GM04503 (cell line): ENCODE measurements at regions not wholly inside any gene's neighbourhood (a gene's known extent, or its start where the extent isn't known, plus 50 kb on each side); places are given as distances from the start of the nearest gene placed in this dataset.

Experiments used
- DNase-seq: peaks from one replicate; pipeline ENCODE4 v3.0.0-alpha.2; 2012; ENCODE audit warnings: low read depth

- no peak for DNase-seq
These were observed 130.5 kb upstream of the MCTP2 start for GRCh38 chr15:94100863-94101262.

GRCh38 chr15:94099574-94099960, 131.8 kb upstream of the MCTP2 start:
- no peak for DNase-seq

- DNase-seq, result no peak
These were observed 132.3 kb upstream of the MCTP2 start for GRCh38 chr15:94098921-94099573.

DNA sequence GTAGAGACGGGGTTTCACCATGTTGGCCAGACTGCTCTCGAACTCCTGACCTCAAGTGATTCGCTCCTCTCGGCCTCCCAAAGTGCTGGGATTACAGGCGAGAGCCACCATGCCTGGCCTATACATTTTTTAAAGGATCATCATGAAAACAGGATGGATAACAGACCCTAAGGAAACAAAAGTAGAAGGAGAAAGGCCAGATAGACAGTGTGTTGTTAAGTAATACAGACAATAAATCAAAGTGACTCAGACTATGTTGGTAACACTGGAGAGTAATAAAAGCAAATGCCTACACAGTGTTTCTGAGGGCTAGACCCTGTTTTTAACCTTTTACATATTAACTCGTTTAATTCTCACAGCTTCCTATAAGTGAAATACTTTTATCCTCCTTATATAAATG, 133.8 kb upstream of the MCTP2 start:
- DNase-seq, result no peak

GRCh38 chr15:94094310-94094709, 137.1 kb upstream of the MCTP2 start:
- no peak for DNase-seq

DNA sequence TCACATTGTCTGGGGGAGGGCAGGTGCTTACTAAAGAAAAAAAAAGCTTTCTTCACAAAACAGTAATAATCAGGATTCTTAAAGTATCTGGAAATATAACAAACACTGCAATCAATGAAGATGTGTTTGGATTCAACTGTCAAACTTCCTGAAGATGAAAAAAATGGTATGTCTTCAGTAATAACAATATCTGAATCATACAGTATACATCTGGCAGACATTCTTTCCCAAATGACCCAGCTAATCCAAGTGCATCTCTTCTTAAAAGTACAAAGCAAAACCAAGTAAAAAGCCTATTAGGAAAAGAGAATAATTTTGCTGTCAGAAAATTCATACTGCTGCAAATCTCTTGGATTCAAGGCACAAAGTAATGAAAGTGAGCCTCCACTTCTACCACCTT, 145.0 kb upstream of the MCTP2 start:
- no peak for DNase-seq

- peak; percentile 62 for DNase-seq
These were observed 147.8 kb upstream of the MCTP2 start for GRCh38 chr15:94083467-94084052.

- DNase-seq, result no peak
These were observed 149.5 kb upstream of the MCTP2 start for GRCh38 chr15:94081829-94082228.

- DNase-seq, result no peak
These were observed 150.3 kb upstream of the MCTP2 start for GRCh38 chr15:94080989-94081605.

- no peak for DNase-seq
These were observed 150.9 kb upstream of the MCTP2 start for GRCh38 chr15:94080416-94080815.

DNA sequence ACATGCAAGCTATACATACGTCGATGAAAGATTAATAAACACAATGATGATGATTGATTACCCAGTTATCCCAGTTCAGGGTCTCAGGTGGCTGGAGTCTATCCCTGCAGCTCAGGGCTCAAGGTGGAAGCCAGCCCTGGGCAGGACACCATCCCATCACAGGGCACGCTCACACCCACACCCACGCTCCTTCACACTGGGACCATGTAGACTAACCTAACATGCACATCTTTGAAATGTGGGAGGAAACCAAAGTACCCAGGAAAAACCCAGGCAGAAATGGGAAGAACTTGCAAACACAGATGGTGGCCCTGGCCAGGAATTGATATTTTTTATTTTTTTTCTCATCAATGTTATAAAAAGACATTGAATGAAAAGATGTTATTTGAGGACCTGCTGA, 151.4 kb upstream of the MCTP2 start:
- no peak for DNase-seq

DNA sequence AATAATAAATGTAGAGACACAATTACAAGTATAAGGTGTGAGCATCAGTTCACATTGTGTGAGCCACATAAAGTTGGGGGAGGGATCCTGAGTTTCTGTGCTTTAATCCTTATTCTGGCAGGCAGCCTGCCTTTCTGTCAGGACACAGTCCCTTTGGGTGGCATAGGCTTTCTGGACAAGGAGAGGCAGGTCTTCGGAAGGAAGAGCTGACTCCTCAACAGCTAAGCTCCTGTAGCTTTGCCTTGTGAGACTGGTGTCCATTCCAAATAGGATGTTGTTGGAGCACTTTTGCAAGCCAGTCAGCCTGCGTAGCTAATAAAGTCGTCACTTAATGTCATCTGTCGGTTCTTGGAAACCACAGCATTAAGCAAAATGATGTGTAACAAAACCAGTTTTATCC, 151.9 kb upstream of the MCTP2 start:
- no peak for DNase-seq

DNA sequence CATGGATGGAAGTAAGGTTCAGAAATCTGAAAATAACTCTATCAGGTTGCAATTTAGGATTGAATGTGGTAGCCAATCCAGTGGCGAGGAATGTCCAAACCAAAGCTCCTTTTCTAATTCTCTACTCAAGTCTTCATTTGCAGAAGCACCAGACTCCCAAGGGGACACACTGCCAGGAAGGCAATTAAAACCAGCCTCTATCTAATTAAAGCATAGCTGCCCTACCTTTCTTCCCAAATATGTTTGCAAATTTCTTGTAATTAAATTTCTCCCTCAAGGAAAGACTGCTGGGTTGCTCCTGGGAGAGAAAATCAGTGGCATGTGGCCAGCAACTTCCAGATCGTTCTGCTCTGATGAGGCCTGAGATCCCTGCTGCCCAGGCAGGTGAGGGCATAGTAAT, 153.4 kb upstream of the MCTP2 start:
- DNase-seq, result no peak

DNA sequence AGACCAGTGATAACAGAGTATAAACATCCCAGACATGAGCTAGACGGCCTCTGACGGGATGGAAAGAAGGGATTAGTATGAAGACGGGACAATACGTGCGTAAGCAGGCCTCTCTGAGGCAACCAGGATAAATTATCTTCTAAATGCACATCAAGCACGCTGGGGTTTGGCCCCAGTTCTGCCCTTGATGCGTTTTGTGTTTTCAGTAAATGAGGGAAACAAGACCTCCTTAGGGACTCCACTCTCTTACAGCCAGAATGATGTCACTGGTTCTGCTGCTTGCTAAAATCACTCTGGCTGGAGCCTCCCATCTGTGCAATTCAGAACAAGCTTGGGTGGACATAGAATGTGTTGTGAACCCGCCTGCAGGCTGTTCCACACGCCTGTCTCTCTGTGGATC, 156.0 kb upstream of the MCTP2 start:
- no peak for DNase-seq

DNA sequence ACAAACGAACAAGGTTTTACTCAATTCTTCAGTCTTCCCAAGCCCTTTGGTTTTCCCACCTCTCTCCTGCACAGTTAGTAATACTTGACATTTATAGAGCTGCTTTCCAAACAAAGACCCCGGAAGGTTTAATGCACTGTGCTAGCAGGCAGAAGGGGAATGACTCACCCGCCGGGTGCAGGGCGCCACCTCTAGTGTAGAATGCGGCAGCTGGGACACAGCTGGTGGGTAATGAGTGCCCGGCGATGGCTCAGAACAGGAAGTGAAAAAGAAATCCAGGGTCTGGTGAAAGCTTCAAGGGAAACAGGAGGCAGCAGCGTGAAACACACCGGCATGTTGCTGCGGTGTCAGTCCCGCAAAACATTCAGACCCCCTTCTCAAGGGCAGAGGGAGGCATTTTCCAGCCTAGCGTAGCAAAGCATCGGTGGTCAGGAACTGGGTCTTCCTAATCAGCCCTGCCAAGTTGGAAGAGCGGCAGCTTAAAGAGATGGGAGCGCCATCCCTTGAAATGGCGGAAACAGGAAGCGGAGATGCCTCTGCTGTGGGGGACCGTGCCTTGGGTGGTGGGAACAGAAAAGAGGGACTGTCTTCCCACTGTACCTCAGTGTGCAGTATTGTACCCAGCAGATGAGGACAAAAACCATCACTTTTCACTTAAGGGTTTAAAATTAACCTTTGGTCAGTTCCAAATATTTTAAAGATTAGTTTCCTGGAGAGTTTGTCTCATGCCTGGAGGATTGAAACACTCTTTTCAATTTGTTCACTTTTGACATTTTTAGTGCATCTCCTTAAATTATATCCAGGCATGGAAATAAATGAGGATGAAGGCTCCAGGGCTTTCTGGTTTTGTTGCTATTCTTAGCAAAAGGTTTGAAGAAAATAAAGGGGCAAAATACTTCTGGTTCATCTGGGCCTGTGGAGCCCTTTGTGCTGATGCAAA, 160.7 kb upstream of the MCTP2 start:
- DNase-seq, result no peak

- DNase-seq, result no peak
These were observed 161.5 kb upstream of the MCTP2 start for GRCh38 chr15:94069844-94070243.

- no peak for DNase-seq
These were observed 164.6 kb upstream of the MCTP2 start for GRCh38 chr15:94066811-94067210.

DNA sequence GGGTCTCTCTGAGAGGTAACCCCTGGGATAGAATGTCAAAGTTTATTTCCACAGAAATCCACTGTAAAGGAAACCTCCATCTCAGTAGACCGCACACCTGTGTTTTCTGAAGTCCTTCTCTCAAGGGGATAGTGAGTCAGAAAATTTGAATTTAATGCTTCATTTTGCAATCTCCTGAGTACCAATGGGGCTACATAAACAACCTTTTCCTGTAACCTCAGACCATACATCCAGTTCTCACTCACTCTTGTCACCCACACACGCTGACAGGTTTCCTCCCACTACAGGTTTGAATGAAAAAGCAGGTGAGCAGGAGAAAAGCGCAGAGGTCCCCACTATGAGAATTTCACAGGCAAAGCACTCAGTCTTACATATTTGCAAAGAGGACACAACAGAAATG, 165.3 kb upstream of the MCTP2 start:
- DNase-seq, result no peak

GRCh38 chr15:94064676-94065313, 166.6 kb upstream of the MCTP2 start:
- DNase-seq, result no peak

- no peak for DNase-seq
These were observed 170.3 kb upstream of the MCTP2 start for GRCh38 chr15:94061041-94061440.

GRCh38 chr15:94059013-94059587, 172.3 kb upstream of the MCTP2 start:
- no peak for DNase-seq

DNA sequence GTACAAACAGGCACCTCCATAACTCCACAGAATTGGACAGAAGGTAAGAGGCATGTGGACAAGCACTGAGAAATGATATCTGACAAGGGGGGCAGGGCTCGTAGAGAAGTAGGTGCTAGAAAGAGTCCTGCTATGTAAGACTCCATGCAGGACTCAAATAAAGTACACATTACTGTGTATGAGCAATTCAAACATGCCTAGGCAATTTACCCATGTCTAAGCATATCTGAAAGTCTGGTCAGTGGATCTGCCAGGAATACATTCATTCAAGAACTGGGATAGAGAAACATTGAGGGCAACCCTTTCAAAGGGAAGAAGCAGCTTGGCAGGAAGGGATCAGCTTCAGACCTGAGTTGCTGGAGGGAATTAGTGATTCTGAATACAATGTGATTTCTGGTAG, 174.1 kb upstream of the MCTP2 start:
- no peak for DNase-seq
